Transverse colon (tissue), 4 donors: ENCODE measurements at regions not wholly inside any gene's neighbourhood (a gene's known extent, or its start where the extent isn't known, plus 50 kb on each side); places are given as distances from the start of the nearest gene placed in this dataset.

ENCODE experiments used
- EP300 ChIP-seq: sonication (generic); formaldehyde crosslinking; IDR thresholded peaks from one replicate; pipeline ENCODE4 v1.6.1; 2017; ENCODE audit warnings: antibody characterized with exemption, low read depth
- POLR2A ChIP-seq: fragments of 450-650 bp; IDR thresholded peaks from one replicate; pipeline ENCODE4 v1.6.1; 2016; ENCODE audit warnings: antibody characterized with exemption, mild to moderate bottlenecking, moderate library complexity
- POLR2AphosphoS5 ChIP-seq, 3 donors: sonication (generic); formaldehyde crosslinking; IDR thresholded peaks; one replicate each; pipeline ENCODE4 v1.6.1; 2016; ENCODE audit warnings: antibody characterized with exemption in 3 of 3
- TF ChIP-seq, protein P1 (sequence below), 5 experiments: fragments of 200-600 bp in 3 of 5; fragments of 450-650 bp in 2 of 5; sonication (generic) in 3 of 5; IDR thresholded peaks; 1 replicate in 2 of 5; 2 replicates in 3 of 5; pipeline ENCODE4 v1.5.1; 2016 to 2017; ENCODE audit warnings: antibody characterized with exemption in 5 of 5, inconsistent platforms in 3 of 5, mild to moderate bottlenecking in 2 of 5, moderate library complexity in 1 of 5

DNA sequence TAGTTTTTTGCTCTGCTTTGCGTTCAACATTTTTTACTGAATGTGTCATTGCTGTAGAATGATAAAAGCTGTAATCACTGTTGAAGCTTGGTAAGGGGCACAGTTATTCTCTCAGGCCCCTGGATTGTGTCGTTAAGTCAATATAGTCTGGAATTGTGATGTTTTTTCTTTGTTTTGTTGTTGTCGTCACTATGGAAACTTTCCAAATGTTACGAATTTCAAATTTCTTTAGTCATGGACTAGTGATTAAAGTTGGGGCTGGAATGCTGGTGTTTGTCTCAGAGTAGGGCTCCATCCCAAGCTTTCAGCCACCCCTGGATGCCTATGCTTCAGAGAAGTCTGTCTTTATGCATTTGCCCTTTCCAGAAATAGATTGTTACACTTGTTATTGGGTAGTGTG lies 287.2 kb downstream of the CDH19 start:
- TF ChIP-seq, protein P1, sequence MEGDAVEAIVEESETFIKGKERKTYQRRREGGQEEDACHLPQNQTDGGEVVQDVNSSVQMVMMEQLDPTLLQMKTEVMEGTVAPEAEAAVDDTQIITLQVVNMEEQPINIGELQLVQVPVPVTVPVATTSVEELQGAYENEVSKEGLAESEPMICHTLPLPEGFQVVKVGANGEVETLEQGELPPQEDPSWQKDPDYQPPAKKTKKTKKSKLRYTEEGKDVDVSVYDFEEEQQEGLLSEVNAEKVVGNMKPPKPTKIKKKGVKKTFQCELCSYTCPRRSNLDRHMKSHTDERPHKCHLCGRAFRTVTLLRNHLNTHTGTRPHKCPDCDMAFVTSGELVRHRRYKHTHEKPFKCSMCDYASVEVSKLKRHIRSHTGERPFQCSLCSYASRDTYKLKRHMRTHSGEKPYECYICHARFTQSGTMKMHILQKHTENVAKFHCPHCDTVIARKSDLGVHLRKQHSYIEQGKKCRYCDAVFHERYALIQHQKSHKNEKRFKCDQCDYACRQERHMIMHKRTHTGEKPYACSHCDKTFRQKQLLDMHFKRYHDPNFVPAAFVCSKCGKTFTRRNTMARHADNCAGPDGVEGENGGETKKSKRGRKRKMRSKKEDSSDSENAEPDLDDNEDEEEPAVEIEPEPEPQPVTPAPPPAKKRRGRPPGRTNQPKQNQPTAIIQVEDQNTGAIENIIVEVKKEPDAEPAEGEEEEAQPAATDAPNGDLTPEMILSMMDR (IDR thresholded peaks at IDR 0.05), result no peak
- no peak for TF ChIP-seq POLR2A
- TF ChIP-seq EP300, result no peak
- TF ChIP-seq POLR2AphosphoS5 (IDR thresholded peaks at IDR 0.05), result no peak
